CD8-positive, alpha-beta memory T cell (primary cell): ENCODE measurements at regions not wholly inside any gene's neighbourhood (a gene's known extent, or its start where the extent isn't known, plus 50 kb on each side); places are given as distances from the start of the nearest gene placed in this dataset.

Experiments
- CTCF ChIA-PET: fragments of 350-600 bp; sonication (Branson Sonifier 250); formaldehyde crosslinking; loops from one replicate; lab custom pipeline; 2021; ENCODE audit warnings: antibody characterized with exemption; lab: Charles Lee
- POLR2A ChIA-PET: fragments of 350-600 bp; sonication (Branson Sonifier 250); formaldehyde crosslinking; loops from one replicate; lab custom pipeline; 2021; ENCODE audit warnings: antibody characterized with exemption; lab: Charles Lee
- DNase-seq, 5 donors: peaks; one replicate each; pipeline versions ENCODE4 v3.0.0 to v3.0.0-alpha.2; 2020 to 2022; ENCODE audit warnings: mixed read lengths in 1 of 5
- H3K27ac ChIP-seq: one replicate; pipeline ENCODE4 v1.7.0; 2013; ENCODE audit warnings: low read depth, mild to moderate bottlenecking, low read length, moderate library complexity
- H3K27me3 ChIP-seq: 2 replicates; pipeline ENCODE4 v1.7.0; 2013; ENCODE audit warnings: low read length, mild to moderate bottlenecking; ENCODE audit not compliant: insufficient read depth, poor library complexity, severe bottlenecking
- H3K36me3 ChIP-seq: 2 replicates; pipeline ENCODE4 v1.7.0; 2013; ENCODE audit warnings: mild to moderate bottlenecking, low read length, moderate library complexity; ENCODE audit not compliant: insufficient read depth
- H3K4me1 ChIP-seq: 2 replicates; pipeline ENCODE4 v1.7.0; 2013; ENCODE audit warnings: mild to moderate bottlenecking, low read length, moderate library complexity; ENCODE audit not compliant: insufficient read depth
- H3K4me3 ChIP-seq: 2 replicates; pipeline ENCODE4 v1.7.0; 2013; ENCODE audit warnings: mild to moderate bottlenecking, low read length
- H3K9me3 ChIP-seq: 2 replicates; pipeline ENCODE4 v1.7.0; 2013; ENCODE audit warnings: mild to moderate bottlenecking, low read length
- H3K27ac Mint-ChIP-seq, 8 donors: one replicate each; pipeline ENCODE4 v1.8.0; 2020 to 2021; ENCODE audit warnings: mixed read lengths in 8 of 8, mild to moderate bottlenecking in 6 of 8, inconsistent platforms in 3 of 8, moderate library complexity in 3 of 8
- H3K27me3 Mint-ChIP-seq, 2 donors: one replicate each; pipeline ENCODE4 v1.8.0; 2020 to 2021; ENCODE audit warnings: mixed read lengths in 2 of 2, mild to moderate bottlenecking in 1 of 2, moderate library complexity in 1 of 2
- H3K36me3 Mint-ChIP-seq, 3 donors: one replicate each; pipeline ENCODE4 v1.8.0; 2020 to 2021; ENCODE audit warnings: mixed read lengths in 3 of 3, inconsistent platforms in 1 of 3, mild to moderate bottlenecking in 1 of 3
- H3K4me1 Mint-ChIP-seq, 3 donors: one replicate each; pipeline ENCODE4 v1.8.0; 2020 to 2021; ENCODE audit warnings: mixed read lengths in 3 of 3, inconsistent platforms in 1 of 3, mild to moderate bottlenecking in 1 of 3
- H3K4me3 Mint-ChIP-seq, 7 donors: one replicate each; pipeline ENCODE4 v1.8.0; 2020 to 2021; ENCODE audit warnings: mixed read lengths in 7 of 7, mild to moderate bottlenecking in 6 of 7, moderate library complexity in 4 of 7, inconsistent platforms in 2 of 7
- H3K9me3 Mint-ChIP-seq, 5 donors: one replicate each; pipeline ENCODE4 v1.8.0; 2020 to 2022; ENCODE audit warnings: mixed read lengths in 5 of 5, mild to moderate bottlenecking in 3 of 5, moderate library complexity in 2 of 5, inconsistent platforms in 1 of 5

DNA sequence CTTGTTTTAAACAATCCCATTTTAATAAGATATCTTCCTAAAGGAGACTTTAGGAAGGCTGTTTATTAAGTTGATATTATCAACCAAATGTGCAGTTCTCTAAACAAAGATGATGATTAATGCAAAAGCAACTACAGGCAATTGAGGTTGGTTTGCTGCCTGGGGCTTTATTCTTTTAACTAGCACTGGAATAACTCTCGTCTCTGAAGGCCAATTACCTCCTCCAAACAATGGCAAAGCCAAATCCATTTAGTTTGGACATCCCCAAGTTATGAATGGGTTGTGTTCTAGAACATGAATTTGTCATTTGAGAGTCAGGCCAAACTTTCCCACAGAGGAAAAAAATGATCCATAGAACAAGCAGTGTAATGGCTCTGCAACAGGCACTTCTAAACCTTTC is 114.1 kb downstream of the SLC16A9 start:
- Histone ChIP-seq H3K9me3 (no peaks in the 10 kb centered on the region), H3K4me1 (no peaks in the 10 kb centered on the region), H3K4me3 (no peak overlapping the region), H3K36me3 (no peaks in the 10 kb centered on the region), H3K27me3 (no peaks in the 10 kb centered on the region), H3K27ac (no peak overlapping the region)
- Mint-ChIP-seq H3K9me3 (no peaks in the 10 kb centered on the region), H3K27ac (no peak overlapping the region), H3K27me3 (peaks cover 0 to 3% of the 10 kb centered on the region in 2 donors), H3K36me3 (no peaks in the 10 kb centered on the region), H3K4me1 (no peaks in the 10 kb centered on the region), H3K4me3 (no peak overlapping the region)
- POLR2A ChIA-PET, result no interaction called here
- DNase-seq, result no peak
- CTCF ChIA-PET, result no interaction called here

DNA sequence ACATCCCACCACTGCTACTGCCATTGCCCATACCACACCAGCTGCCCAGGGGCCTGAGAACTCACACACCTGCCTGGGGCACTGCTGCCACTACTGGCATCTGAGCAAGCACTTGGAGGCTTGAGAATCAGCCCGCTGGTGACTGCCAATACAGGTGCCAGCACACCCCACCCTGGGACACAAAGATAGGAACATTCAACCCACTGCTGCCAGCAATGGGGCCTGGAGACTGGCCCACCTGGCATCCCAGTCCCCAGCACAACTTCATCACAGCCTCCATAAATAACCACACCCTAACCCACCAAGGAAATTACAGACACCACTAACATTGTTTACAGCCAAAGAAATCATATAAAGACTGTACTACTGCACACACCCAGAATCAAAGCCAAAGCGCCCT is 115.9 kb downstream of the SLC16A9 start:
- POLR2A ChIA-PET, result no interaction called here
- DNase-seq, result no peak
- Mint-ChIP-seq H3K27me3 (peaks cover 0 to 6% of the 10 kb centered on the region in 2 donors), H3K27ac (no peak overlapping the region), H3K9me3 (no peaks in the 10 kb centered on the region), H3K4me1 (no peaks in the 10 kb centered on the region), H3K4me3 (no peak overlapping the region), H3K36me3 (no peaks in the 10 kb centered on the region)
- Histone ChIP-seq H3K36me3 (no peaks in the 10 kb centered on the region), H3K4me3 (no peak overlapping the region), H3K9me3 (no peaks in the 10 kb centered on the region), H3K27me3 (no peaks in the 10 kb centered on the region), H3K4me1 (no peaks in the 10 kb centered on the region), H3K27ac (no peak overlapping the region)
- CTCF ChIA-PET, result no interaction called here

DNA sequence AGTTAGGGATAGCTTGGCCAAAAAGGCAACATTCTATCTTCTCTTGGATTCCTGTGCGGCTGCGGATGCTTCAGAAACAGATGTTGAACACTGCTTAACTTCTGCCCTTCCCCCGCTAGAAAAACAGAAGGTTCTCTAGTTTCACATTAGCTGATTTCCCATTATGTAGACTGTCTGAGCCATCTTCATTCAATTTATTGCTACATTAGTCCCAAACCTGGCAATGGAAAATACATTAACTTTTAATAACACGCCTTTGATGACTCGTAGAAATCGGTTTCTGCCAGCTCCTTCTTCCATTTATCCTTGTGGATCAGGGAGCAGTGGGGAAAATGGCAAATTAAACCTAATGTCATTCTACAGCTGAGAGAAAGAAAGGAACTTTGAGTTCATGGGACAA is 119.9 kb downstream of the SLC16A9 start:
- Histone ChIP-seq H3K27ac (no peak overlapping the region), H3K27me3 (no peaks in the 10 kb centered on the region), H3K36me3 (no peaks in the 10 kb centered on the region), H3K9me3 (no peaks in the 10 kb centered on the region), H3K4me3 (no peak overlapping the region), H3K4me1 (no peaks in the 10 kb centered on the region)
- no peak overlapping the region for H3K4me3 Mint-ChIP-seq
- DNase-seq, result no peak
- H3K4me1 Mint-ChIP-seq, result no peaks in the 10 kb centered on the region
- peaks cover 0 to 8% of the 10 kb centered on the region in 2 donors for H3K27me3 Mint-ChIP-seq
- CTCF ChIA-PET, result no interaction called here
- no peaks in the 10 kb centered on the region for H3K36me3 Mint-ChIP-seq
- no peak overlapping the region for H3K27ac Mint-ChIP-seq
- H3K9me3 Mint-ChIP-seq, result no peaks in the 10 kb centered on the region
- POLR2A ChIA-PET, result no interaction called here

DNA sequence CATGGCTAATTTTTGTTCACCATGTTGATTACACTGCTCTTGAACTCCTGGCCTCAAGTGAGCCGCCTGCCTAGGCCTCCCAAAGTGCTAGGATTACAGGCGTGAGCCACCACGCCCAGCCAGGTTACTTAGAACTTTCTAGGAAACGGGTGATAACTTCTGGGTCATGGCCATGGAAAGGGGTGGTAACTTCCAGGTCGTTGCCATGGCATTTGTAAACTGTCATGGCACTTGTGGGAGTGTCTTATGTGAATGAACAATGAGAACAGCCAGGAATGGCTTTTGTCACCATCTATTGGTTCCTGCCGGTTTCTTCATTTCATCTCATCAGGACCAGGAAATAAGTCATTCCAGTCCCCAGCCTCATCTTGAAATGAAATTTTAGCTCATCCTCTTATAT is 120.9 kb downstream of the SLC16A9 start:
- no peaks in the 10 kb centered on the region for H3K9me3 Mint-ChIP-seq
- Histone ChIP-seq H3K4me3 (no peak overlapping the region), H3K27me3 (no peaks in the 10 kb centered on the region), H3K9me3 (no peaks in the 10 kb centered on the region), H3K36me3 (no peaks in the 10 kb centered on the region), H3K27ac (no peak overlapping the region), H3K4me1 (no peaks in the 10 kb centered on the region)
- CTCF ChIA-PET, result no interaction called here
- H3K27me3 Mint-ChIP-seq, result peaks cover 0 to 6% of the 10 kb centered on the region in 2 donors
- H3K27ac Mint-ChIP-seq, result no peak overlapping the region
- DNase-seq, result no peak
- H3K4me3 Mint-ChIP-seq, result no peak overlapping the region
- H3K4me1 Mint-ChIP-seq, result no peaks in the 10 kb centered on the region
- POLR2A ChIA-PET, result no interaction called here
- H3K36me3 Mint-ChIP-seq, result no peaks in the 10 kb centered on the region

DNA sequence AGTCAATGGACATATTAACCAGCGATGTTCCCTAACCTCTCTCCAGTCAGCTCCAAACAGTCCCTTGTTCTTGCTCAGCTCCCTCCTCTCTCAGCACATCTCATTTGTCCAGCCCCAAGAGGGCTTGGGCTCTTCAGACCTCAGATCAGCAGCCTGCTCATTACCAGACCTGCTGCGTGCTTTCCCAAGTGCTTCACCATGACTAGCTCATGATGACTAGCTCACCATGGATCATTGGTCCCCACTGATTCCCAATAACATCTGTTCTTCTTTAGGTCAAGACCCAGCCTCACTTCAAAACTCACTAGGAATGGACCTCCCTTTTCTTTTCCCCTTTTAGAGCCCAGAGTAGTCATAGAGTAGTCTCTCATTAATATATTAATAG is 121.9 kb downstream of the SLC16A9 start:
- no peak overlapping the region for H3K4me3 Mint-ChIP-seq
- CTCF ChIA-PET, result no interaction called here
- H3K36me3 Mint-ChIP-seq, result no peaks in the 10 kb centered on the region
- Histone ChIP-seq H3K9me3 (no peaks in the 10 kb centered on the region), H3K27me3 (no peaks in the 10 kb centered on the region), H3K4me3 (no peak overlapping the region), H3K27ac (no peak overlapping the region), H3K36me3 (no peaks in the 10 kb centered on the region), H3K4me1 (no peaks in the 10 kb centered on the region)
- POLR2A ChIA-PET, result no interaction called here
- DNase-seq, result no peak
- peaks cover 4 to 6% of the 10 kb centered on the region in 2 donors for H3K27me3 Mint-ChIP-seq
- no peak overlapping the region for H3K27ac Mint-ChIP-seq
- H3K4me1 Mint-ChIP-seq, result no peaks in the 10 kb centered on the region
- no peaks in the 10 kb centered on the region for H3K9me3 Mint-ChIP-seq

DNA sequence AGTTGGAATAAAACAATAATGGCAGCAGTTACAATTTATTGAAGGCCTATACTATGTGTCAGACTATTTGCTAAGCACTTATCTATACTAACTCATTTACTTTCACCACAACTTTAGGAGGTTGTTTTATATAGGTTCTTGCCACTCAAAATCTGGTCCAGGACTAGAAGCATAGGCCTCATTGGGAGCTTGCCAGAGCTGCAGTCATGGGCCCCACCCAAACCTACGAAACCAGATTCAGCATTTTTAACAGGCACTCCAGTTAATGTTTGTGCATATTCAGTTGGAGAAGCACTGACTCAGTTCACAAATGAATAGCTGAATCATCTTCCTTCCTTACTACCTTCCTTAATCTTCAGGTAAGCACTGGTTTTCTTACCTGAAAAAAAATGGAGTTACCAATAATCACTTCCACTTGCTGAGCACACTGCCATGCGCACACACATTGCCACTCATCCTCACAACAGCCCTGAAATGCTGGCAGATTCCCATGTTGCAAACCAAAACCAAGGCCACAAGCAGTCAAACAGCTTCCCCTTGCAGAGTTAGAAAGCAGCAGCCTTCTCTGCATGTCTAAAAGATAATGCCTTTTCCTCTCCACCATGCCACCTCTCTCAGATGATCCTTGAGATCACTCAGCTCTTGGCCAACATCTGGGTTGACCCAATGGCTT is 122.4 kb downstream of the SLC16A9 start:
- ChIA-PET POLR2A (no interaction called here), CTCF (no interaction called here)
- Histone ChIP-seq H3K9me3 (no peaks in the 10 kb centered on the region), H3K4me1 (no peaks in the 10 kb centered on the region), H3K36me3 (no peaks in the 10 kb centered on the region), H3K4me3 (no peak overlapping the region), H3K27ac (no peak overlapping the region), H3K27me3 (no peaks in the 10 kb centered on the region)
- Mint-ChIP-seq H3K9me3 (no peaks in the 10 kb centered on the region), H3K36me3 (no peaks in the 10 kb centered on the region), H3K27me3 (peaks cover 4 to 6% of the 10 kb centered on the region in 2 donors), H3K4me3 (no peak overlapping the region), H3K27ac (no peak overlapping the region), H3K4me1 (no peaks in the 10 kb centered on the region)
- DNase-seq, result no peak

DNA sequence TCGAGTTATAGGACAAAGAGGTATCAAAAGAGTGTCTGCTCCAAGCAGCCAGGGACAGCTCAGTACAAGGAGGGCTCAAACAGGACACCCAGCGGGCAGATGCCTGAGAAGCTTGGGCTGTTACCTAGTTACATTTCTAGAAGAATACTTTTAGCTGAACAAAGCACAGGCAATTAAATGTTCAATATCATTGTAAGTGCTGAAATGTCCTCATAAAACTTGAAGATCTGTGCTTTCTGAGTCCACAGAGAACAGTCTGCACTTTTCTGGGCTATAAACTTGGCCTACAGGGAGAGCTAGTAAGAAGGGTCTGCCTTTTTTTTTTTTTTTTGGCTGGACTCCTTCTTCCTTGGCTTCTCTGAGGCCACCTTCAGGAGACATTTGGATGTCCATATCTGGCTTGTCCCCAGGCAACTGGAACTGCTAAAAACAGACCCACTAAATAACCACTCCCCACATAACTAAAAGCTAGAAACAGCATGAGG is 123.2 kb downstream of the SLC16A9 start:
- ChIA-PET POLR2A (no interaction called here), CTCF (no interaction called here)
- no peak for DNase-seq
- Histone ChIP-seq H3K36me3 (no peaks in the 10 kb centered on the region), H3K27ac (no peak overlapping the region), H3K9me3 (no peaks in the 10 kb centered on the region), H3K4me3 (no peak overlapping the region), H3K27me3 (no peaks in the 10 kb centered on the region), H3K4me1 (no peaks in the 10 kb centered on the region)
- no peak overlapping the region for H3K4me3 Mint-ChIP-seq
- H3K9me3 Mint-ChIP-seq, result no peaks in the 10 kb centered on the region
- H3K27ac Mint-ChIP-seq, result no peak overlapping the region
- H3K27me3 Mint-ChIP-seq, result peaks cover 4 to 6% of the 10 kb centered on the region in 2 donors
- no peaks in the 10 kb centered on the region for H3K4me1 Mint-ChIP-seq
- no peaks in the 10 kb centered on the region for H3K36me3 Mint-ChIP-seq

DNA sequence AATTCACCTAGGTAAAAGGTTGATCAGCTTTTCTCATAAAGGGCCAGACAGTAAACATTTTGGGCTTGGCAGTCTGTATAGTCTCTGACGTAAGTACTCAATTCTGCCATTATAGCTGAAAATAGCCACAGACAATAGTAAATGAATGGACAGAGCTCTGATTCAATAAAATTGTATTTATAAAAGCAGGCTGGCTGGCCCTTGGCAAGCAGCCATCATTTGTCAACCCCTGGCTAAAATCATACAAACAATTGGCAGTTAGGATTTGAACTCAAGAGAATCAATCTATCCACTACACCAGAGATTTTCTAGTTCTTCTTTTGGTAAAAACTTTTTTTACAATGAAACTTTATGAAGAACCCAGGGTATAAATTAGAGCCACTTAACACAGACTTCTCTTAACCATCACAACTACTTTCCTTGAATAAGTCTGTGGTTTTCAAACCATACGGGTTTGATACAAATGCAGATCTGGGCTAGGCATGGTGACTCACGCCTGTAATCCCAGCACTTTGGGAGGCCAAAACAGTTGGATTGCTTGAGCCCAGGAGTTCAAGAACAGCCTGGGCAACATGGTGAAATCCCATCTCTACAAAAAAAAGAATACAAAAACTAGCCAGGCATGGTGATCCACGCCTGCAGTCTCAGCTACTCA is 124.5 kb downstream of the SLC16A9 start:
- no peaks in the 10 kb centered on the region for H3K27me3 ChIP-seq
- CTCF ChIA-PET, result no interaction called here

More for the DNA sequence above, 124.5 kb downstream of the SLC16A9 start:
- H3K4me1 Mint-ChIP-seq, result no peaks in the 10 kb centered on the region
- no peaks in the 10 kb centered on the region for H3K9me3 ChIP-seq
- no peak overlapping the region for H3K27ac ChIP-seq
- no peaks in the 10 kb centered on the region for H3K4me1 ChIP-seq
- H3K4me3 Mint-ChIP-seq, result no peak overlapping the region
- DNase-seq, result no peak
- H3K27ac Mint-ChIP-seq, result no peak overlapping the region
- no peaks in the 10 kb centered on the region for H3K9me3 Mint-ChIP-seq
- H3K36me3 Mint-ChIP-seq, result no peaks in the 10 kb centered on the region
- H3K36me3 ChIP-seq, result no peaks in the 10 kb centered on the region
- H3K4me3 ChIP-seq, result no peak overlapping the region
- POLR2A ChIA-PET, result no interaction called here
- H3K27me3 Mint-ChIP-seq, result peaks cover 5 to 7% of the 10 kb centered on the region in 2 donors
